ENCODE measurements at regions not wholly inside any gene's neighbourhood (a gene's known extent, or its start where the extent isn't known, plus 50 kb on each side); places are given as distances from the start of the nearest gene placed in this dataset.

DNA sequence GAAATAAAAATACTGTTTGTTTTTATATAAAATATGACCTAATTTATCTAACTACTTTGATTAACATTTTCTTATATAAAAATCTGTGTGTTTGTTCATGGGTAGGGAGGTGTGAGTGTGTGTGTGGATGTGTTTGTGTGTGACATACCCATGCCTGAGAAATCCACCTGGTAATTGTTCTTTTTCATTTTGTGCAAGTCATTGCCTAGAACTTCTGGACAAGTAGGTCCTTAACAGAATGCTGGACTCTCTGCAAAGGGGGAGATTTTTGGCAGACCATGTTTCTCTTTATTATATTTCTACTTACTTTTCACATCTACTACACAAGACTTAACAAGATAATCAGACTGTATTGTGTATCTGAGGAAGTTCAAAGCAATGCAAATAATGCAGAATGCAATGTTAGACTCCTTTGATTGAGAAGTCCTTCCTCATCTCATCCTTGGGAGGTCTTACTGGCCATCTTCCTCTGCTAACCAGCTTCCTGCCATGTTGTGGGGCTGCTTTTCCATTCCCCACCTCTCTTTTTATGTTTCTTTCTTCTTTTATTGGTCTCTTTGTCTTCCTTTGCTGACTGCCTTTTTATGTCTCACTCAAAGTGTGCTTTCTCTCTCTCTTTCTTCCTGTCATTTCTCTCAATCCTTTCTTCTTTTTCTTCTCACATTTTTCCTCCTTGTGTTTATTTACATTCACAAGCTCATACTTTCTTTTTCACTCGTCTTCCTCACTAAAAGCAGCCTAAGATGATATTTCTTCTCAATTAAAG, 1017.0 kb upstream of the CNTN5 start:
- TF ChIP-seq, protein P1, sequence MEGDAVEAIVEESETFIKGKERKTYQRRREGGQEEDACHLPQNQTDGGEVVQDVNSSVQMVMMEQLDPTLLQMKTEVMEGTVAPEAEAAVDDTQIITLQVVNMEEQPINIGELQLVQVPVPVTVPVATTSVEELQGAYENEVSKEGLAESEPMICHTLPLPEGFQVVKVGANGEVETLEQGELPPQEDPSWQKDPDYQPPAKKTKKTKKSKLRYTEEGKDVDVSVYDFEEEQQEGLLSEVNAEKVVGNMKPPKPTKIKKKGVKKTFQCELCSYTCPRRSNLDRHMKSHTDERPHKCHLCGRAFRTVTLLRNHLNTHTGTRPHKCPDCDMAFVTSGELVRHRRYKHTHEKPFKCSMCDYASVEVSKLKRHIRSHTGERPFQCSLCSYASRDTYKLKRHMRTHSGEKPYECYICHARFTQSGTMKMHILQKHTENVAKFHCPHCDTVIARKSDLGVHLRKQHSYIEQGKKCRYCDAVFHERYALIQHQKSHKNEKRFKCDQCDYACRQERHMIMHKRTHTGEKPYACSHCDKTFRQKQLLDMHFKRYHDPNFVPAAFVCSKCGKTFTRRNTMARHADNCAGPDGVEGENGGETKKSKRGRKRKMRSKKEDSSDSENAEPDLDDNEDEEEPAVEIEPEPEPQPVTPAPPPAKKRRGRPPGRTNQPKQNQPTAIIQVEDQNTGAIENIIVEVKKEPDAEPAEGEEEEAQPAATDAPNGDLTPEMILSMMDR (IDR thresholded peaks at IDR 0.05) = no peak
- no peak for TF ChIP-seq POLR2A (IDR thresholded peaks at IDR 0.05)

Measured in esophagus squamous epithelium (tissue), 4 donors.